Uterus (tissue), 3 donors: ENCODE measurements at regions not wholly inside any gene's neighbourhood (a gene's known extent, or its start where the extent isn't known, plus 50 kb on each side); places are given as distances from the start of the nearest gene placed in this dataset.
A peak's percentile ranks its signal among the peaks of the same experiment; 100 is the strongest.

Experiments
- DNase-seq, 2 donors: peaks; one replicate each; pipeline ENCODE4 v3.0.0-alpha.2; 2019 to 2020
- H3K27ac ChIP-seq, 2 donors: fragments of 200-600 bp; sonication (generic); 1 replicate in 1 of 2; 2 replicates in 1 of 2; pipeline ENCODE4 v1.5.1; 2016 to 2018
- H3K27me3 ChIP-seq, 2 donors: fragments of 200-600 bp; sonication (generic); one replicate each; pipeline ENCODE4 v1.5.1; 2018 to 2019; ENCODE audit warnings: control low read depth in 1 of 2
- H3K36me3 ChIP-seq, 2 donors: fragments of 200-600 bp; sonication (generic); one replicate each; pipeline ENCODE4 v1.5.1; 2019; ENCODE audit warnings: control low read depth in 1 of 2
- H3K4me1 ChIP-seq, 2 donors: fragments of 200-600 bp; sonication (generic); one replicate each; pipeline ENCODE4 v1.5.1; 2018 to 2019; ENCODE audit warnings: control low read depth in 1 of 2
- H3K4me3 ChIP-seq, 2 donors: fragments of 200-600 bp; sonication (generic); 1 replicate in 1 of 2; 2 replicates in 1 of 2; pipeline ENCODE4 v1.5.1; 2018 to 2019; ENCODE audit warnings: mild to moderate bottlenecking in 1 of 2
- H3K9me3 ChIP-seq, 2 donors: fragments of 200-600 bp; sonication (generic); one replicate each; pipeline ENCODE4 v1.5.1; 2019; ENCODE audit warnings: control low read depth in 1 of 2
- POLR2A ChIP-seq, 2 donors: fragments of 450-650 bp; IDR thresholded peaks; one replicate each; pipeline ENCODE4 v1.6.1; 2016; ENCODE audit warnings: antibody characterized with exemption in 2 of 2, mild to moderate bottlenecking in 1 of 2, moderate library complexity in 1 of 2
- intact Hi-C: fragments of 100-400 bp; cut with DNase I; formaldehyde crosslinking; loops from one replicate; pipeline ENCODE4 v1.15.1; 2023; ENCODE audit warnings: low total_unique reads
- TF ChIP-seq, protein P1 (sequence below), 4 experiments: fragments of 200-600 bp in 2 of 4; fragments of 450-650 bp in 2 of 4; sonication (generic) in 2 of 4; IDR thresholded peaks; one replicate each; pipeline ENCODE4 v1.5.1; 2016 to 2019; ENCODE audit warnings: antibody characterized with exemption in 4 of 4, mild to moderate bottlenecking in 2 of 4, moderate library complexity in 1 of 4
- donor health status: DM: yes; HTN: yes; CAD: no.

DNA sequence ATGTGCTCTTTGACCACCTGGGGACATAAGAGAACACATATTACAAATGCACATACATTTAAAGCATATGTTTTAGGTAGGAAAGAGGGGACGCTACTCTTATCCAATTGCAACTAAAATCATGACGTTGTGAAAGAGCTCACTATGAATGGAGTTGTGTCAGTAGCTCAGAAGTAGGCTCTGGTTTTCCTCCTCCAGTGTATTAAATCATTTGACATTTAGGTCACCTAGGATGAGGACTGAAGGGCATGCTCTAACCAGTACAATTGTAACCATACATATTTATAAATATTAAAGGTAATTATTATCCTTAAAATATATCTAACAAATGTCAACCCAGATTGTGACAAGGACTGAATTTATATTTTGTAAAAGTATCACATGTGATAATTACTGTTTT lies 389.0 kb downstream of the KLF12 start:
- DNase-seq = no peak
- H3K4me1 ChIP-seq = no peaks in the 10 kb centered on the region
- no peaks in the 10 kb centered on the region for H3K27me3 ChIP-seq
- intact Hi-C loops = no loop called here
- no peaks in the 10 kb centered on the region for H3K9me3 ChIP-seq
- no peak for TF ChIP-seq POLR2A (IDR thresholded peaks at IDR 0.05)
- TF ChIP-seq, protein P1, sequence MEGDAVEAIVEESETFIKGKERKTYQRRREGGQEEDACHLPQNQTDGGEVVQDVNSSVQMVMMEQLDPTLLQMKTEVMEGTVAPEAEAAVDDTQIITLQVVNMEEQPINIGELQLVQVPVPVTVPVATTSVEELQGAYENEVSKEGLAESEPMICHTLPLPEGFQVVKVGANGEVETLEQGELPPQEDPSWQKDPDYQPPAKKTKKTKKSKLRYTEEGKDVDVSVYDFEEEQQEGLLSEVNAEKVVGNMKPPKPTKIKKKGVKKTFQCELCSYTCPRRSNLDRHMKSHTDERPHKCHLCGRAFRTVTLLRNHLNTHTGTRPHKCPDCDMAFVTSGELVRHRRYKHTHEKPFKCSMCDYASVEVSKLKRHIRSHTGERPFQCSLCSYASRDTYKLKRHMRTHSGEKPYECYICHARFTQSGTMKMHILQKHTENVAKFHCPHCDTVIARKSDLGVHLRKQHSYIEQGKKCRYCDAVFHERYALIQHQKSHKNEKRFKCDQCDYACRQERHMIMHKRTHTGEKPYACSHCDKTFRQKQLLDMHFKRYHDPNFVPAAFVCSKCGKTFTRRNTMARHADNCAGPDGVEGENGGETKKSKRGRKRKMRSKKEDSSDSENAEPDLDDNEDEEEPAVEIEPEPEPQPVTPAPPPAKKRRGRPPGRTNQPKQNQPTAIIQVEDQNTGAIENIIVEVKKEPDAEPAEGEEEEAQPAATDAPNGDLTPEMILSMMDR (IDR thresholded peaks at IDR 0.05) = no peak
- H3K27ac ChIP-seq = no peak overlapping the region
- no peak overlapping the region for H3K4me3 ChIP-seq
- H3K36me3 ChIP-seq = no peaks in the 10 kb centered on the region

DNA sequence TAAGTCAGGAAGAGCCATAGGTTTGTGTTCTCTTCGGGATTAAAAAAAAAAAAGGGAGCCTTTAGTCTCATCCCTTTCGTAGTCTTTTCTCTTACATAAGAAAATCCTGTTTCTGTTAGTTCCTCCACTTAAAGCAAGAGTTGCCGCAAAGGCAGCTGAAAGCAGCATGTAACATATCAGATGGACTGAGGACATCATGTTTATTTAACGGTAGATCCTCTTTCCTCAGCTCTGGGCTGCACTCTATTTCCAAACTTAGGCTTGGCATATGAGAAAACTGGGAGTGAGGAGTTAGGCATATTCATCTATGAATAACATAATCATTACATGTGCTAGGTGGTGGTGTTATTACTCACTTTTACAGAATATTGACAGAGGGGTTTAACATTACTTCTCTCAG lies 391.2 kb downstream of the KLF12 start:
- TF ChIP-seq, protein P1 (IDR thresholded peaks at IDR 0.05) = no peak
- TF ChIP-seq POLR2A (IDR thresholded peaks at IDR 0.05) = no peak
- Histone ChIP-seq H3K4me1 (no peaks in the 10 kb centered on the region), H3K36me3 (no peaks in the 10 kb centered on the region), H3K4me3 (no peak overlapping the region), H3K9me3 (no peaks in the 10 kb centered on the region), H3K27me3 (no peaks in the 10 kb centered on the region), H3K27ac (no peak overlapping the region)
- DNase-seq = no peak
- intact Hi-C loops = no loop called here

DNA sequence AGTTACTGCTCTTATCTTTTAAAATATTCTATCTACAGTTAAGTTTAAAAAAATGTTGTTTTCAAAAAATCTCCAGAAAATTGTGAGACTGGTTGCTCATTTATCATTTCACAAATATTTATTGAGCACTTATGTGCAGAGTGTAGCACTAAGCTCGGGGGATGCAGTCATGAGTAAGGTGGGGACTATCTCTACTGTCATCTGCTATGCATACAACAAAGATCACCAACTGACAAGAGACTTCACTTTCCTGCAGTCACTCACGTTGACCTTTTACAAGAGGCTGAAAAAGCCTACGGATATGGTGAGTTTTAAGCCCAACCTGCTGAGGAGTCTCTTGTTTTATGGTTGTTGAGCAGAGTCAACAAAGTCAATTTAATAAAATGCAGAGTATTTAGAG lies 392.5 kb downstream of the KLF12 start:
- TF ChIP-seq, protein P1 (IDR thresholded peaks at IDR 0.05) = no peak
- no peak for TF ChIP-seq POLR2A (IDR thresholded peaks at IDR 0.05)
- intact Hi-C loops = no loop called here
- no peaks in the 10 kb centered on the region for H3K9me3 ChIP-seq
- H3K4me3 ChIP-seq = no peak overlapping the region
- DNase-seq = no peak
- no peaks in the 10 kb centered on the region for H3K36me3 ChIP-seq
- no peaks in the 10 kb centered on the region for H3K27me3 ChIP-seq
- no peaks in the 10 kb centered on the region for H3K4me1 ChIP-seq
- no peak overlapping the region for H3K27ac ChIP-seq

DNA sequence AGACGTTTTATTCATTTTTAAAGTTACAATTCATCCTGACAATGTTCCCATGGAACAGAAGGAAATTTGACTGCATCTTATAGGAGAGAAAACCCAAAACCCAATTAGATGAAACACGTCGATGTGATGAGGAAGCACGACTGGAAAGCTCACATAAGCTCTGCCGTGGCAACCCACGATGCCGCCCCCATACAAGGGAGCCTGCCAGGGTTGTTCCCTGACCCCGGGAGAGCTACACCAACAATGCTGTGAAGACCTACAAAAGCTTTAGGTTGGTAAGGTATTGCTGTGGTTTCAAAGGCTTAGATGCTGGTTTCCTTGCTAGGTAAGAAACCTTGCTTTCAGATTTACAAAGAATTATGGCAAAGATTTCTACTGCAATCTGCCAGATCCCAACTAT lies 393.1 kb downstream of the KLF12 start:
- Histone ChIP-seq H3K27ac (peak overlapping the region in 1 of 2 donors; percentile 20), H3K36me3 (no peaks in the 10 kb centered on the region), H3K4me1 (no peaks in the 10 kb centered on the region), H3K27me3 (no peaks in the 10 kb centered on the region), H3K9me3 (no peaks in the 10 kb centered on the region), H3K4me3 (peak overlapping the region in 1 of 2 donors; percentile 13)
- intact Hi-C loops = no loop called here
- no peak for TF ChIP-seq POLR2A (IDR thresholded peaks at IDR 0.05)
- TF ChIP-seq, protein P1 (IDR thresholded peaks at IDR 0.05) = no peak
- DNase-seq = no peak

DNA sequence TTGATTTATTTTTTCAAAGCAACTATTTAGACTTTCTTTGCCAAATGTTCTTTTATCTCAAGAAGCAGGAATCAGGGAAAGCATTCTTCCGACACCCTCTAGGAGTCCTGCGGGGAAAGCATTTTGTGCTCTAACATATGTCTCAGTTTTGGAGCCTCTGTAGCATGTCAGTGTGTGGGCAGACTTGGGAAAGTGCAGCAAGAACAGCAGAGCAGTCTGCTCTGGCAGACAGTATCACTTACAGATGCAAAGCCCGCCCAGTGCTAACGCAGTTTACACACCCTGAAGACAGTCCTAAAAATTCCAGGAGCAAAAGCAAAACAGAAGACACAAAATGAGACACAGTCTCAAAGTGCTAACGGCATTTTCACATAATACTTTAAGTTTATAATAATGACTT lies 393.5 kb downstream of the KLF12 start:
- Histone ChIP-seq H3K36me3 (no peaks in the 10 kb centered on the region), H3K4me1 (no peaks in the 10 kb centered on the region), H3K27me3 (no peaks in the 10 kb centered on the region), H3K9me3 (no peaks in the 10 kb centered on the region), H3K4me3 (peak overlapping the region in 1 of 2 donors; percentile 13), H3K27ac (no peak overlapping the region)
- intact Hi-C loops = no loop called here
- no peak for DNase-seq
- TF ChIP-seq, protein P1 (IDR thresholded peaks at IDR 0.05) = no peak
- no peak for TF ChIP-seq POLR2A (IDR thresholded peaks at IDR 0.05)
